Hepatocyte (in vitro differentiated cells): ENCODE measurements at regions not wholly inside any gene's neighbourhood (a gene's known extent, or its start where the extent isn't known, plus 50 kb on each side); places are given as distances from the start of the nearest gene placed in this dataset.

ENCODE experiments used
- CTCF ChIP-seq: fragments of 200-600 bp; sonication (generic); IDR thresholded peaks from 2 replicates; pipeline ENCODE4 v1.5.1; 2016; ENCODE audit warnings: antibody characterized with exemption, mild to moderate bottlenecking; ENCODE audit not compliant: poor library complexity
- EZH2phosphoT487 ChIP-seq: fragments of 200-600 bp; sonication (generic); IDR thresholded peaks from one replicate; pipeline ENCODE4 v1.6.1; 2018; ENCODE audit warnings: antibody characterized with exemption, mild to moderate bottlenecking, low read depth, moderate library complexity; ENCODE audit not compliant: unreplicated experiment, severe bottlenecking

GRCh38 chr10:43885842-43886241, 237.2 kb upstream of the ZNF32 start:
- TF ChIP-seq EZH2phosphoT487 (no peak), CTCF (no peak)
